Thyroid gland (tissue), 4 donors: ENCODE measurements at regions not wholly inside any gene's neighbourhood (a gene's known extent, or its start where the extent isn't known, plus 50 kb on each side); places are given as distances from the start of the nearest gene placed in this dataset.

ENCODE experiments used
- POLR2A ChIP-seq, 2 donors: fragments of 450-650 bp; IDR thresholded peaks; one replicate each; pipeline ENCODE4 v1.6.1; 2017; ENCODE audit warnings: antibody characterized with exemption in 2 of 2, mild to moderate bottlenecking in 2 of 2, moderate library complexity in 1 of 2
- TF ChIP-seq, protein P1 (sequence below), 6 experiments: fragments of 200-600 bp in 3 of 6; fragments of 450-650 bp in 3 of 6; sonication (generic) in 3 of 6; IDR thresholded peaks; one replicate each; pipeline ENCODE4 v1.5.1; 2016 to 2019; ENCODE audit warnings: antibody characterized with exemption in 6 of 6, mild to moderate bottlenecking in 2 of 6, inconsistent platforms in 1 of 6, moderate library complexity in 1 of 6

DNA sequence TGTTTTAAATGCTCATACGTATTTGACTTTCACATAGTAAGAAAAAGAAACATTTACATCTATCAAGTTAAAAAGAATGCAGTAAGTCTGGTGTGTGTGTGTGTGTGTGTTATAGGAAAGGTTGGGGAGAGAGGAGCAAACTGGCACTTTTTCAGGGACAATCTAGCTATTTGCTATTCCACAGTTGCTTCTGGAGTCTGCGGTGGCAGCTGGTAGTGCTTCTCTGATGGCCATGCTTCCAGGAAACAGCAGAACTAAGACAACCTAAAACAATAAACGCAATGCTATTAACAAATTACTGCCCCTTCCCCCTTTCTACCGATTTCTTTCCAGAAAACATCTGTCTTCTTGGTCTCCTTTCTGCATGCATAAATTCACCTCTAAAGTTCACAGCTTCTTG, 70.0 kb upstream of the CDH10 start:
- TF ChIP-seq, protein P1, sequence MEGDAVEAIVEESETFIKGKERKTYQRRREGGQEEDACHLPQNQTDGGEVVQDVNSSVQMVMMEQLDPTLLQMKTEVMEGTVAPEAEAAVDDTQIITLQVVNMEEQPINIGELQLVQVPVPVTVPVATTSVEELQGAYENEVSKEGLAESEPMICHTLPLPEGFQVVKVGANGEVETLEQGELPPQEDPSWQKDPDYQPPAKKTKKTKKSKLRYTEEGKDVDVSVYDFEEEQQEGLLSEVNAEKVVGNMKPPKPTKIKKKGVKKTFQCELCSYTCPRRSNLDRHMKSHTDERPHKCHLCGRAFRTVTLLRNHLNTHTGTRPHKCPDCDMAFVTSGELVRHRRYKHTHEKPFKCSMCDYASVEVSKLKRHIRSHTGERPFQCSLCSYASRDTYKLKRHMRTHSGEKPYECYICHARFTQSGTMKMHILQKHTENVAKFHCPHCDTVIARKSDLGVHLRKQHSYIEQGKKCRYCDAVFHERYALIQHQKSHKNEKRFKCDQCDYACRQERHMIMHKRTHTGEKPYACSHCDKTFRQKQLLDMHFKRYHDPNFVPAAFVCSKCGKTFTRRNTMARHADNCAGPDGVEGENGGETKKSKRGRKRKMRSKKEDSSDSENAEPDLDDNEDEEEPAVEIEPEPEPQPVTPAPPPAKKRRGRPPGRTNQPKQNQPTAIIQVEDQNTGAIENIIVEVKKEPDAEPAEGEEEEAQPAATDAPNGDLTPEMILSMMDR (IDR thresholded peaks at IDR 0.05): no peak
- TF ChIP-seq POLR2A (IDR thresholded peaks at IDR 0.05): no peak
